Right renal pelvis (tissue), 4 donors: ENCODE measurements at regions not wholly inside any gene's neighbourhood (a gene's known extent, or its start where the extent isn't known, plus 50 kb on each side); places are given as distances from the start of the nearest gene placed in this dataset.
A peak's percentile ranks its signal among the peaks of the same experiment; 100 is the strongest.

ENCODE experiments used
- DNase-seq, 4 donors: peaks; one replicate each; pipeline ENCODE4 v3.0.0-alpha.2; 2013; ENCODE audit warnings: low read depth in 4 of 4, low spot score in 3 of 4, missing footprints in 1 of 4

DNA sequence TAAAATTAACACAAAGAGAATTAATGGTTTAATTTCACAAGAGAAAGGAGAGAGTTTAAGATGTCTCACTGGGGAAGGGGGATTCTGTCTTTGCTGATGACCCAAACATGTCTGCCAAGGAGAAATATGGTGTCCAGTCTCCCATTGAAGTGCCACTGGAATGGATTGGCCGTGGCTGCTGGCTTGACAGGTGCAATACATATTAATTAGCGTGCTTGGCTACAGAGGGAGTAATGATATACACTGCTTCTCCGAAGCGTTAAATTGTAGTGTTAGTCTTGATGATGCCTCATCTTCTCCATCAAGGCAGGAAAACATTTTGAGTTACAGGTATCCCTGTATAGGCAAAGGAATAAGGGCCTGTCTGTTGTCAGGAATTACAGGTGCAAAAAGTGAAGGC, 393.4 kb upstream of the TMPO start:
- no peak for DNase-seq

DNA sequence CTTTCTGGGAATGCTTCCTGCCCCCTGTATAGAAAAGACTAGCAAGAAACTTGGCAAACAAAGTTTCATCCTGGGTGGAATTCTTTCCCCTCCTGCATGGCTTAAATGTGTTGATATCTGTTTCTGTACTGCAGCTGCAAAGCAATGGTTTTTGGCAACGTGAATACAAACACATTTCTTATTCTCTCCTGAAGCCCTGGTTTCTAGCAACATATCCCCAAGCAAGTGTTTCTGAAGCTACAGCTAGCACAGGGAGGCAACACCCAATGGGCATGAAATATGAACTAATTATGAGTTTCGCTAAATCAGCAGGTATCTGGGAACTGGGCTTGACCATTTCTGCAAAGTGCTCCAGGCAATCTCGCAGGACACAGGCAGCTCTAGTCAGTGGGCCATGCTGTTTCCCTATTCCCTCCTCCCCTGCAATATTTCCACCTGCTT, 392.3 kb upstream of the TMPO start:
- no peak for DNase-seq

DNA sequence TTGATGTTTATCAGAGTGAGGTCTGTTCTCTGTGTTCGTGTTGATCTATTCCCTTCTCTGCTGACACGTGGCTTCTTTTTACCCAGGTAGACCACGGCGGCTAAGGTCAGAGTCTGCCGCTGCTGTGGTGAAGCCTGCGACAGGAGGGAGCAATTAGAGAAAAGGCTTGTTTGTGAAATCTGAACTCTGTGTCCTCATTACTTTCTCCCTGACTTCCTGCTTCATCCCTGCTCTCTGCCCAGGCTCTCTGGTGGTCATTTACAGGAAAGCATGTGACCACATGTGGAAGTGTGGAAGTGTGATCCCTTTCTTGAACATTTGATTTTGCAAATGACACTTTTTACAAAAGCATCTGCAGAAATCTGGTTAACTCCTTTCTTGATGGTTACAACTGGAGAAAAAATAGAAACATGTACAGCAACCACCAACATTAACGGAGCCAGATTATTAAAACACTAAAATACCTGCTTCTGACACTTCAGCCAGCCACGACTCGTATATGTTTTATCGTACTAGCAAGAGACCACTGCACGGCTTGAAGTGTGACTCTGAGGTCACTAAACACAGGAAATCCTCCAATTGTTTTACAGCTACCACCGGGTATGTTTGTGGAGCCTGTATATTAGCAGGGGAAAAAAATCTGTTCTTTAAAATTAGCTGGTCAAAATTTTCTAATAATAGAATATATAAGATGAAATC, 388.6 kb upstream of the TMPO start:
- peak in 2 of 4 donors; percentile 31 to 49 for DNase-seq

GRCh38 chr12:98127336-98127679, 388.1 kb upstream of the TMPO start:
- no peak for DNase-seq

DNA sequence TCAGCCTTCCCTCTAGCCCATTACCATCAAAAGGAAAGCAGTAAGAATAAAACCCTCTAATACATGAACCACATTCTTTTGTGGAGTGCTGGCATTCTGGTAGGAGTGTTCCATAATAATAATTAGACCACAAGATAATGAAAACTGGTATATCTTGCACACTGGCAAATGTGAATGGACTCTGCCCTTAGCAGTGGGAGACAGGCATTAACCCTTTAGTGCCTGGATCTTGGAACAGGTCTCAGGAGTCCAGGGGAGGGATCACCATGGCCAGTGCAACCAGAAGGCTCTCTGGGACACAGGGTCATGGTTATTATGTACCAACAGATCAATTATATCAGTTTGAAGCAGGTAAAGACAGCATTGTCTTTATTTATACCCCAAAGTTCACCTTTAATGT, 387.5 kb upstream of the TMPO start:
- no peak for DNase-seq

- no peak for DNase-seq
Measured at GRCh38 chr12:98136544-98136943, 378.8 kb upstream of the TMPO start.

DNA sequence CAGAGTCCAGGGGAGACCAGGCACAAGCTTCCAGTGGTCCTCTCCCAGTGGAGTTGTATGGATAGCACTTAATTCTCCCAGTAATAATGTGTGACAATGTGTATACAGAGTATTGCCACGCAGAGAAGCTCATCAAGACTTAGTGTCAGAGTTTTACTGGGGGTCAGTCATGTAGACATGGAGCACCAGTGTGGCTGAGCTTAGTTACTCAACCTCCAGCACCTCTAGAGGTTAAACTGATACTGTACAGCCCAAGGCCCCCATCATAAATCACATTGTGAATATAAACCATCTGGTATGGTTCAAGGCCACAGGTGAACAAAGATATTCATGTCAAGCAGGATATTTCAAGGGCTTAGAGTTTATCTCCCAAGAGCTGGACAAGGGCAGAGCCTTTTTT, 378.1 kb upstream of the TMPO start:
- DNase-seq = no peak

DNA sequence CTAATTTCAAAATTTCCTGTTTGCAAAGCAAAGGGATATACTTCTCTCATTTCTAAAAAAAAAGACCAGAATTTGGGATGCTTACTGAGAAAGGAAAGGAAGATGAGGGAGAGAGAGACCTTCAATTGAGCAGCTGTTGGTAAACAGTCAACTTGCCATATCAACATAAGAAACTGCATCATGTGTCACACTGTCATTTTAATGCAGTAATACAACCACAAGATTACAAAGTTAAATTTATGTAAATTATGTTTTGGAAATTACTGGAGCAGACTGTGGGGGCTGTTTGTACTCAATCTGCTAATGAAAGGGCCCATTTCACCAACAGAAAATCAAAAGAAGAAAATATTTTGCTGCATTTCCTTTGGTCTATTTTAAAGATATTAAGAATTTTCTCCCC, 370.4 kb upstream of the TMPO start:
- no peak for DNase-seq

GRCh38 chr12:98146043-98146442, 369.3 kb upstream of the TMPO start:
- no peak for DNase-seq

DNA sequence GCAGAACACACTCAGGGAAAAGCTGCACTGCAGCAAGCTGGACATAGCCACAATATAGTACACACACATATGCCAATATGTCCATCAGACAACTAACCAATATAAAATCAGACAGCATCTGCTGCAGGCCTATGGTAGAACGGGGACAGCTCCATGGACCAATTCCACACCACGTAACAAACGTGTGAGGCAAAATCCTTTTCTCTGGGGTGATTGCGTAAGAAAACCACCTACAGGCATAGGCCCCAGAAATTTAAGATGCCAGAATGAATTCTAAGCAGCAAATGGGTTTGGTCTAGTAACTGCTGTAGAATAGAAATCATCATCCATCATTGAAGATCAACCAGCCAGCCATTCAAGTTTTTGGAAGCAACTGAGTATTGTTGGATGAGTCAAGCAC, 368.9 kb upstream of the TMPO start:
- no peak for DNase-seq

DNA sequence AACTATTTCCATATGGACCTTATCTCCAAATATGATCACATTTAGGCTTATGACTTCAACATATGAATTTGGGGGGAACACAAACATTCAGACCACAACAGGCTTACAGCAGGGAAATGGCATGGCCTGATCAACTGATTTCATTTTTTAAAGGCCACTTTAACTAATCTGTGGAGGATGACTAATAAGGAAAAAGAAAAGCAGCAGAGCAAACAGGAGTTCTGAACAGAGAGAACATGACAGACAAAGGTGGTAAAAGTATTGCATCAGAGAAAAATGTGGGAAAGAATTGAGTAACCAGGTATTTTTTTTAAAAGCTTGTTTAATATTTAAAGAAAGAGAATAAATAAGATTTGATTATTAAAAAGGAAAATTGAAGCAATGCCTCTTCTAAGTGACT, 366.1 kb upstream of the TMPO start:
- no peak for DNase-seq

- no peak for DNase-seq
Measured at GRCh38 chr12:98149691-98150210, 365.6 kb upstream of the TMPO start.

DNA sequence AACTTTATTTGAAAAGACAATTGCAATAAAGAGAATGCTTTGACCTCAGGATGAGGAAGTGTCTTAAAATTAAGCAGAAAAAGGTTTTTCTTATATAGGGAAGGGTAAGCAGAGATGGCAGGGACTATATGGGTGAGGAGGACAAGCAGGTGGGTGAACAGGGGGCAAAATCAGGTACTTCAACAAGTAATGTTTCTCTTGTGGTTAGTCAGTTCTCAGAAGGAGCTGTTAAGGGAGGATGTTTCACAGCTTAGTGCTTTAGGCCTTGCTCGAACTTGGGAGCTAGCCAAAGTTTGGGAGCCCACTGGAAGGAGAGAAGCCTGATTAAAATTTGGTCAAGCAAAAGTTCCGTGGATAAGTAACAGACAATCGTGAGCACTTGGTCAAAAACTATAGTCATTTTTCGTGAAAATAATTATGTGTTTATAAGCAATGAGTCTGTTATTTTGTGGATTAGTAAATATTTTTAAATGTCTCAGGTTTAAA, 364.2 kb upstream of the TMPO start:
- no peak for DNase-seq

DNA sequence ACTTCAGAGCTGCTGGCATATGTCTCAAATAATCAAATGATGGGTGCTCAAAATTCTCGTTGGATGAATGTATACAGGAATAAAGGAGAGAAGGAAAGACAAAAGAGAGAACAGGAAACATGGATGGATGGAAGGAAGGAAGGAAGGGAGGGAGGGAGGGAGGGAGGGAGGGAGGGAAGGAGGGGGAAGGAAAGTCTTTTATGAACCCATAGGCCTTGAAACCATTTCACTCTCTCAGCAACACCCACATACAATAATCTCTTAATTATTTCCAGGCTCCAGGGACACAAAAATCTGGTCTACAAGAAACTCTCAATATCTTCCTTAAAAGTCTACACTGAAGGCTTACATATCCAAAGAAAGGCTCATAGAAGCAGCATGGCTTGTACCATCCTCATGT, 363.4 kb upstream of the TMPO start:
- no peak for DNase-seq

- DNase-seq = peak; percentile 5 to 27 (median 16)
Measured at GRCh38 chr12:98154850-98155249, 360.5 kb upstream of the TMPO start.

DNA sequence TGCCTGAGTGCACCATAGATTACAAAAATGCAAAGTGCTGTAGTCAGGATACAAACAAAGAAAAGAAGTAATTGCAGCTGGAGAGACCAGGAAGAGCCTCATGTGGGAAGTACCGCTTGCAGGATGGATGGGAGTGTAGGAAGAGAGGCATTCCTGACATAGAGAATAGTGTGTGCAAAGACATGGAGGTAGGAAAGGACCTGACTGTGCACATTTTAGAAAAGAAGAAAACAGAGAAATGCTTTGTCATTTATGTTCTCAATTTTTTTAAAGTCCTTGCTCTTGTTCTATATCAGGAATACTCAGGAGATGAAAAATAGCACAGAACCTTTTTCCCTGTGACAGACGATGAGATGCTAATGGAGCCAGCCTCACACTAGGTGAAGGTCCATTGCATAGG, 358.7 kb upstream of the TMPO start:
- no peak for DNase-seq

- DNase-seq = no peak
Measured at GRCh38 chr12:98162906-98163678, 352.3 kb upstream of the TMPO start.

GRCh38 chr12:98172304-98172703, 343.1 kb upstream of the TMPO start:
- no peak for DNase-seq

DNA sequence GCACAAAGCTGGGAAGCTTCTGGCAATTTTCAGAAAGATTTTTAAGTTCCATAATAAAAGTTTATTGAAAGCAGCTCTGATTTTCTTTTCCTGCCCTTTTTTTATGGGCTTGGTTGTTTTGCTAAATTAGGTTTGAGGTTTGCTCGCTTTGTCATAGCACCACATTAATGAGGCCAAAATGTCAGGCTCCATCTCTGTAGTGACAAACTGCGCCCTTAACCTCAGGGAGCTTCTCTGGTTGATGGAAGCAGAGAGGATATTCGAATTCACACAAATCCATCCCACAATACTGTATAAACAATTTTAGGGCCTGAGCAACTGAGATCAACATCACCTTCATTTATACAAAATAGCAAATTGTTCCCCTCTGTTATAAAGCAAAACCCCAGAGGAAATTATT, 342.6 kb upstream of the TMPO start:
- DNase-seq = no peak

DNA sequence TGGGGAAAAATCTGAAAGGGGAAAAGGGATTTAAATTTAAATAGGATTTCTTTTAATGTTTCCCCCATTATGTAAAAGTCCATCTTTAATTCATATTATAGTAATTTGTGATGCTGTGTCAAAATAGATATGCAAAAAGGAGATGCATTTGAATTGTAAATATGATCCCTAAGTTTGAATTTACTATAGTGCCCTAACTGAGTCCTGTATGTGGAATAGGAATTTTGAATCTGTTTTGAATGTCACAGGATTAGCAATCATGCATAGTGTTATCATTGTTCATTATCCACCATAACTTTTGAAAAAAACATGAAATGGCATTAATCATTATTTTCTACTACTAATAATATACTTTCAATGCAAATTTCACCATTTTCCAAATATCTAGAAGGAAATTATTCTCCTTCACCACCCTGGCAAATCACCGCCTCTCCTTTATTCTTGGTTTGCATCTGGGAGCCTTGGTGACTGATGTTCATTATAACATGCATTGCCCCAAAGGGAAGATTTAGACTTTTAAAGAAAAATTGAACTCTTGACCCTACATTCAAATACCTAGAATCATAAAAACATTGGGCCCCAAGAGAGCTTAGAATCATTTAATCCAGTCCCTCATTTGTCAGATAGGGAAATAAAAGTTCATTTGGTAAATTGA, 341.5 kb upstream of the TMPO start:
- no peak for DNase-seq

DNA sequence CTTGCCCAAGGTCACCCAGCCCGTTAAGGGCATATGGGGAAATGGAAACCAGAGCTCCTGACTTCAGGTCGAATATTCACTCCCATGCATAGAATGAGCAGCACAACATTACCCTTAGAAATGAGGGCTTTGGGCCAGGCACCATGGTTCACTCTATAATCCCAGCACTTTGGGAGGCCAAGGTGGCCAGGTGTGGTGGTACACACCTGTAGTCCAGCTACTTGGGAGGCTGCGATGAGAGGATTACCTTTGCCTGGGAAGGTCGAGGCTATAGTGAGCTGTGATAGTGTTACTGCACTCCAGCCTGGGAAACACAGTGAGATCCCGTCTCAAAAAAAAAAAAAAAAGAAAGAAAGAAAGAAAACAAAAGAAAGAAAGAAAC, 341.0 kb upstream of the TMPO start:
- no peak for DNase-seq

DNA sequence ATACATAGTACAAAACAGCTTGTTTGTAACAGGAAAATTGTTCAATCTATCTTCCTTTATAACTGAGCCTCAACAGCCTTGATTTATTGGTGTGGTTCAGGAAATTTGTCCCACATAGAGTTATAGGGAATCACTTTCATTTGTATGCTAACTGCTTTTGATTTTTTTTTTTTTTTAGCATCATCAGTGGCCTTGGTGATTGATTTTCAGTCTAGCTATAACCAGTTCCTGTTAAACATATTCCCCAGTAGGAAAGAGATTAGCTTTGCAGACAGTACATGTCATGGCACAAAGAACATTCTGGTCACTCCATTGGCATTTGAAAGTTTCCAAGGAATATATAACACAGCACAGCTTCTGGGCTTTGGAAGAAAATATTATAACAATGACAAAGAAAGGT, 337.3 kb upstream of the TMPO start:
- no peak for DNase-seq
